OCI-LY1 (cell line): ENCODE measurements at regions not wholly inside any gene's neighbourhood (a gene's known extent, or its start where the extent isn't known, plus 50 kb on each side); places are given as distances from the start of the nearest gene placed in this dataset.

Experiments
- CTCF ChIP-seq: fragments of 200-600 bp; sonication (generic), shearing (Covaris generic); IDR thresholded peaks from 2 replicates; pipeline ENCODE4 v1.5.1; 2017; ENCODE audit warnings: mild to moderate bottlenecking, antibody characterized with exemption, low read length, moderate library complexity, mixed read lengths
- EZH2 ChIP-seq: fragments of 200-600 bp; sonication (generic), shearing (Covaris generic); IDR thresholded peaks from 2 replicates; pipeline ENCODE4 v1.8.0; 2017; ENCODE audit warnings: borderline replicate concordance, mixed run types, mild to moderate bottlenecking, antibody characterized with exemption, low read length, moderate library complexity, mixed read lengths

- no peak for TF ChIP-seq CTCF
- TF ChIP-seq EZH2 = no peak
These were observed 886.4 kb upstream of the ADGRL3 start for GRCh38 chr4:60313611-60314178.
